HCT116 (cell line): ENCODE measurements at regions not wholly inside any gene's neighbourhood (a gene's known extent, or its start where the extent isn't known, plus 50 kb on each side); places are given as distances from the start of the nearest gene placed in this dataset.

ENCODE experiments used
- CTCF ChIP-seq, 3 experiments: fragments of 200-600 bp in 1 of 3; sonication (generic) in 1 of 3; IDR thresholded peaks in 2 of 3; conservative IDR thresholded peaks in 1 of 3; 2 replicates each; pipeline ENCODE4 v1.5.1; 2012 to 2017; ENCODE audit warnings: low read depth in 2 of 3, low read length in 2 of 3, antibody characterized with exemption in 1 of 3, borderline replicate concordance in 1 of 3, control low read depth in 1 of 3, mild to moderate bottlenecking in 1 of 3, mixed read lengths in 1 of 3, mixed run types in 1 of 3, moderate library complexity in 1 of 3; ENCODE audit not compliant: insufficient read depth in 1 of 3
- EZH2 ChIP-seq: fragments of 200-600 bp; sonication (generic); IDR thresholded peaks from 2 replicates; pipeline ENCODE4 v1.6.1; 2017; ENCODE audit warnings: antibody characterized with exemption, mixed run types
- JUND ChIP-seq: IDR thresholded peaks from 2 replicates; pipeline ENCODE4 v1.6.1; 2012
- POLR2A ChIP-seq: IDR thresholded peaks from 2 replicates; pipeline ENCODE4 v1.7.0; 2011; ENCODE audit warnings: borderline replicate concordance; ENCODE audit not compliant: insufficient read depth, insufficient read length; ENCODE audit errors: extremely low read depth
- SIN3A ChIP-seq: IDR thresholded peaks from 2 replicates; pipeline ENCODE4 v1.6.1; 2012; ENCODE audit warnings: low read depth
- SP1 ChIP-seq: IDR thresholded peaks from 2 replicates; pipeline ENCODE4 v1.6.1; 2012; ENCODE audit warnings: low read depth
- TCF7L2 ChIP-seq: IDR thresholded peaks from 2 replicates; pipeline ENCODE4 v1.7.0; 2011; ENCODE audit warnings: borderline replicate concordance, inconsistent platforms; ENCODE audit not compliant: insufficient read depth, insufficient read length; ENCODE audit errors: extremely low read depth
- ZFX ChIP-seq: fragments of 450-650 bp; IDR thresholded peaks from 2 replicates; pipeline ENCODE4 v1.6.1; 2017
- ZNF274 ChIP-seq: fragments of 200-500 bp; sonication (Bioruptor generic); IDR thresholded peaks from 2 replicates; pipeline ENCODE4 v1.6.1; 2014; ENCODE audit warnings: mild to moderate bottlenecking, low read depth, low read length, inconsistent platforms

- no peak for TF ChIP-seq SIN3A
- TF ChIP-seq CTCF (IDR thresholded peaks at IDR 0.05 in 2 of 3, conservative IDR thresholded peaks at IDR 0.05 in 1 of 3; ENCODE audit: borderline replicate concordance in 1 of 3, insufficient read depth in 1 of 3, low read depth in 2 of 3, low read length in 2 of 3) = no peak
- no peak for TF ChIP-seq POLR2A
- no peak for TF ChIP-seq SP1
- TF ChIP-seq ZNF274 = no peak
- no peak for TF ChIP-seq EZH2
- TF ChIP-seq JUND = no peak
- TF ChIP-seq ZFX = no peak
- no peak for TF ChIP-seq TCF7L2
Observed at GRCh38 chr12:91980389-91980821, 165.2 kb downstream of the BTG1 start.
